ENCODE measurements at regions not wholly inside any gene's neighbourhood (a gene's known extent, or its start where the extent isn't known, plus 50 kb on each side); places are given as distances from the start of the nearest gene placed in this dataset.
A peak's percentile ranks its signal among the peaks of the same experiment; 100 is the strongest.

DNA sequence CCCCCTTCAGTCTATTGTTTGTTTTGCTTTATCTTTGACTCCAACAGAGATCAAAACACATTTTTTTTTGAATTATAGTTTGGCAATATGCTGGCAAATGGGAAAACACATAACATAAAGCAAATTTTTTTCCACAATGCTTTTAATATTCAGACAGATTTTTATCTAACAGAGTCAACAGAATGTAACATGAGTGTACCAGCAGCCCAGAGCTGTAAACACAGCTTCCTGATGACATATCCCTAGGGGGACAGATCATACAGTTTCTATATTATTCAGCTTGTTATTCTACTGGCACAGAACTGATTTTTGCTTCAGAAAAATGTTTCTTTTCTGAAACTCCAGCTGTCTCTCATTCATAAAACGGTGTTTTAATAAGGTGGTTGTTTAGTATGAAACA lies 168.8 kb downstream of the OLFM4 start:
- TF ChIP-seq POLR2AphosphoS5 (IDR thresholded peaks at IDR 0.05): no peak
- TF ChIP-seq EP300 (IDR thresholded peaks at IDR 0.05): no peak
- TF ChIP-seq, protein P1, sequence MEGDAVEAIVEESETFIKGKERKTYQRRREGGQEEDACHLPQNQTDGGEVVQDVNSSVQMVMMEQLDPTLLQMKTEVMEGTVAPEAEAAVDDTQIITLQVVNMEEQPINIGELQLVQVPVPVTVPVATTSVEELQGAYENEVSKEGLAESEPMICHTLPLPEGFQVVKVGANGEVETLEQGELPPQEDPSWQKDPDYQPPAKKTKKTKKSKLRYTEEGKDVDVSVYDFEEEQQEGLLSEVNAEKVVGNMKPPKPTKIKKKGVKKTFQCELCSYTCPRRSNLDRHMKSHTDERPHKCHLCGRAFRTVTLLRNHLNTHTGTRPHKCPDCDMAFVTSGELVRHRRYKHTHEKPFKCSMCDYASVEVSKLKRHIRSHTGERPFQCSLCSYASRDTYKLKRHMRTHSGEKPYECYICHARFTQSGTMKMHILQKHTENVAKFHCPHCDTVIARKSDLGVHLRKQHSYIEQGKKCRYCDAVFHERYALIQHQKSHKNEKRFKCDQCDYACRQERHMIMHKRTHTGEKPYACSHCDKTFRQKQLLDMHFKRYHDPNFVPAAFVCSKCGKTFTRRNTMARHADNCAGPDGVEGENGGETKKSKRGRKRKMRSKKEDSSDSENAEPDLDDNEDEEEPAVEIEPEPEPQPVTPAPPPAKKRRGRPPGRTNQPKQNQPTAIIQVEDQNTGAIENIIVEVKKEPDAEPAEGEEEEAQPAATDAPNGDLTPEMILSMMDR (IDR thresholded peaks at IDR 0.05): no peak
- no peak for TF ChIP-seq POLR2A (IDR thresholded peaks at IDR 0.05)
- no peak for ATAC-seq (ENCODE audit: low FRiP score in 2 of 2)

DNA sequence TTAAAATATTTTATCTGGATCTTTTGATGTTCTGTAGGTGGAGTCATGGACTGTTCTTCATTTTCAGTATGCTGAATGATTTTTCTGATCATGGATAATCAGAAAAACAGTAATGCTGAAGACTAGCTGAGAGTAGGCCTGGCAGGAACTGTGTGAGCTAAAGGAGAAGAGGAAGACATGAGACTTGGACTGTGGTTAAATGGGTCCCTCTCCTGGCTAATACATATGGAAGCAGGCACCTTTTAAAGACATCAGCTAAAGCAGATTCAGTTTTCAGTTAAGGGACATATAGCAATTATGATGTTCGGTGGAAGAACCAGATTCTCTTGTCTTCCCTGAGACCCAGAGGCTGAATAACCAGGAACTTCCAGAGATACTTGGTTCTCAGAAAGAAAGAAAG lies 169.4 kb downstream of the OLFM4 start:
- H3K4me3 ChIP-seq: no peak overlapping the region
- H3K27me3 ChIP-seq: peaks cover 0 to 19% (median 7%) of the 10 kb centered on the region in 4 donors
- DNase-seq: no peak
- no peak for TF ChIP-seq POLR2AphosphoS5 (IDR thresholded peaks at IDR 0.05)
- TF ChIP-seq POLR2A (IDR thresholded peaks at IDR 0.05): no peak
- no peaks in the 10 kb centered on the region for H3K36me3 ChIP-seq
- ATAC-seq (ENCODE audit: low FRiP score in 2 of 2): no peak
- H3K4me1 ChIP-seq: peaks cover 0 to 4% (median 0%) of the 10 kb centered on the region in 4 donors
- no peak overlapping the region for H3K27ac ChIP-seq
- H3K9me3 ChIP-seq: no peaks in the 10 kb centered on the region
- WGBS, 2 donors: 83 to 93% methylated on average over 1 of the region's 1 CpG

More for the DNA sequence above, 168.8 kb downstream of the OLFM4 start:
- H3K4me1 ChIP-seq: peaks cover 0 to 4% (median 0%) of the 10 kb centered on the region in 4 donors
- peaks cover 0 to 19% (median 7%) of the 10 kb centered on the region in 4 donors for H3K27me3 ChIP-seq
- H3K36me3 ChIP-seq: no peaks in the 10 kb centered on the region
- H3K4me3 ChIP-seq: no peak overlapping the region
- DNase-seq: no peak
- no peaks in the 10 kb centered on the region for H3K9me3 ChIP-seq
- 55 to 59% methylated on average over 1 of the region's 1 CpG for WGBS, 2 donors
- H3K27ac ChIP-seq: no peak overlapping the region

DNA sequence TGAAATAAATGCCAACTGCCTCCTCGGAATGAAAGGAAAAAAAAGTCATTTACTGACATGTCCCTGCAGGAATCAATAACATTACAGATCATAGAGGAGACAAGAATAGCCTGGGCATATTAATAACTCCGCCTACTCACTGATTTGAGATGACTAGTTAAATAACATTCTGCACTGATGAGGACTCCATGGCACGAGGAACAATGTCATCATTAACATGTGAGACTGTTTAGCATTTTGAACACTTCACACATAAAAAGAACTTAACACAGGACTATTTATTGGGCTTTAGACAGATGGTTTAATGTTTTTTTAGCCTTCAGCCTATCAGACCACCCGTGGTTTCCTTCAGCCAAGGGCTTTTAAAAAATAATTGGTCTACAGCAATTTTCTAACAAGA lies 170.1 kb downstream of the OLFM4 start:
- 55 to 56% methylated on average over 4 of the region's 4 CpGs for WGBS, 2 donors
- ATAC-seq (ENCODE audit: low FRiP score in 2 of 2) (no peak), DNase-seq (no peak)
- Histone ChIP-seq H3K9me3 (no peaks in the 10 kb centered on the region), H3K27ac (no peak overlapping the region), H3K27me3 (peaks cover 0 to 19% (median 7%) of the 10 kb centered on the region in 4 donors), H3K36me3 (no peaks in the 10 kb centered on the region), H3K4me1 (peaks cover 0 to 4% (median 0%) of the 10 kb centered on the region in 4 donors), H3K4me3 (no peak overlapping the region)
- no peak for TF ChIP-seq EP300 (IDR thresholded peaks at IDR 0.05)
- TF ChIP-seq, protein P1 (IDR thresholded peaks at IDR 0.05): no peak

DNA sequence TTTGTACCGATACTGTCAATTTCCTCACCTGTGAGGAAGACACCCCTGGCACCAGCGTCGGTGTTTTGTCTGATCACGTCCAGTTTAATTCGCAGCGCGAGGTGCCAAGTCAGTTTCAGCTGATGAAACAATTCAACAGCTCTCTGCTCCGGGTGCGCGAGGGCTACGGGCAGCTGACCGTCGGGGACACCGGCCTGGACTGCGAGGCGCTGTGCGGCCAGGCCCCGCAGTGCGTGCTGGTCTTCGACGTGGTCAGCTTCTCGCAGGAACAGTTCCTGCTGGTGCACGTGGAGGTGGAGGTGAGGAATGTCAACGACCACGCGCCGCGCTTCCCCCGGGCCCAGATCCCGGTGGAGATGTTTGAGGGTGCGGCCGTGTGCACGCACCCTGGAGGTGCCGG lies 171.5 kb downstream of the OLFM4 start:
- Histone ChIP-seq H3K9me3 (no peaks in the 10 kb centered on the region), H3K27me3 (peaks cover 0 to 19% (median 7%) of the 10 kb centered on the region in 4 donors), H3K4me3 (no peak overlapping the region), H3K4me1 (peaks cover 0 to 4% (median 0%) of the 10 kb centered on the region in 4 donors), H3K27ac (no peak overlapping the region), H3K36me3 (no peaks in the 10 kb centered on the region)
- no peak for TF ChIP-seq POLR2AphosphoS5 (IDR thresholded peaks at IDR 0.05)
- no peak for TF ChIP-seq POLR2A (IDR thresholded peaks at IDR 0.05)
- no peak for TF ChIP-seq EP300 (IDR thresholded peaks at IDR 0.05)
- 80 to 86% methylated on average over 32 to 34 of the region's 34 CpGs for WGBS, 2 donors
- ATAC-seq (ENCODE audit: low FRiP score in 2 of 2) (peak in 1 of 2 donors; percentile 27), DNase-seq (no peak)

DNA sequence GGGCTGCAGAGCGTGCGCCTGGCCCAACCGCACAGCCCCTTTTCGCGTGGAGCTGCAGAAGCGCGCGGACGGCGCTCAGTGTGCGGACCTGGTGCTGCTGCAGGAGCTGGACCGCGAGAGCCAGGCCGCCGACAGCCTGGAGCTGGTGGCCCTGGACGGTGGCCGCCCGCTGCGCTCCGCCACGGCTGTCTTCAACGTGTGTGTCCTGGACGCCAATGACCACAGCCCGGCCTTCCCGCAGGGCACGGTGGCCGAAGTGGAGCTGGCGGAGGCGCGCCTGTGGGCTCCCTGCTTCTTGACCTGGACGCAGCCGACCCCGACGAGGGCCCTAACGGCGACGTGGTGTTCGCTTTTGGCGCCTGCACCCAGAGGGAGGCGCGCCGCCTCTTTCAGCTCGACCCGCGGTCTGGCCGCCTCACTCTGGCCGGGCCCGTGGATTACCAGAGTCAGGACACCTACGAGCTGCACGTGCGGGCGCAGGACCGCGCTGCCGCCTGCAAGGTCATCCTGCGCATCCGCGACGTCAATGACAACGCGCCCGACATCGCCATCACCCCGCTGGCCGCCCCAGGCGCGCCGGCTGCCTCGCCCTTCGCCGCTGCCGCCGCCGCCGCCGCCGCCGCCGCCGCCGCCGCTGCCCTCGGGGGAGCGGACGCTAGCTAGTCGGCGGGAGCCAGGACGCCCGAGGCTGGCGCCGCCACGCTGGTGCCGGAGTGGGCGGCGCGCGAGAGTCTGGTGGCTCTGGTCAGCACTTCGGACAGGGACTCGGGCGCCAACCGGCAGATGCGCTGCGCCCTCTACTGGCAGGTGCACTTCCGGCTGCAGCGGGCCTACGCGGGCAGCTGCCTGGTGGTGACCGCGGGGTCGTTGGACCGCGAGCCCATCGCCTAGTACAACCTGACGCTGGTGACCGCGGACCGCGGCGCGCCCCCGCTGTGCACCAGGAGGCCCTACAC lies 172.2 kb downstream of the OLFM4 start:
- peaks cover 0 to 19% (median 7%) of the 10 kb centered on the region in 4 donors for H3K27me3 ChIP-seq
- WGBS, 2 donors: 22 to 55% methylated on average over 12 to 47 of the region's 121 CpGs
- H3K4me3 ChIP-seq: no peak overlapping the region

More for the DNA sequence above, 172.2 kb downstream of the OLFM4 start:
- DNase-seq: peak; percentile 38 to 86
- Histone ChIP-seq H3K36me3 (no peaks in the 10 kb centered on the region), H3K9me3 (no peaks in the 10 kb centered on the region), H3K4me1 (peaks cover 0 to 4% (median 0%) of the 10 kb centered on the region in 4 donors), H3K27ac (no peak overlapping the region)
- TF ChIP-seq, protein P1 (IDR thresholded peaks at IDR 0.05): peak in 4 of 6 experiments; percentile 25 to 65 (median 48)
- no peak for TF ChIP-seq POLR2A (IDR thresholded peaks at IDR 0.05)
- peak; percentile 54 to 63 for ATAC-seq (ENCODE audit: low FRiP score in 2 of 2)

All from upper lobe of left lung (tissue), 6 donors.